ENCODE measurements at regions not wholly inside any gene's neighbourhood (a gene's known extent, or its start where the extent isn't known, plus 50 kb on each side); places are given as distances from the start of the nearest gene placed in this dataset.
A peak's percentile ranks its signal among the peaks of the same experiment; 100 is the strongest.

GRCh38 chr2:12451726-12452125 lies 265.0 kb upstream of the TRIB2 start:
- POLR2A ChIA-PET, result no interaction called here
- TF ChIP-seq POLR2AphosphoS5 (IDR thresholded peaks at IDR 0.05; ENCODE audit: insufficient read depth, low read depth, low read length), result no peak
- TF ChIP-seq JUN (IDR thresholded peaks at IDR 0.05; ENCODE audit: borderline replicate concordance, insufficient read depth, insufficient read length, low read depth), result no peak
- TF ChIP-seq FOS (IDR thresholded peaks at IDR 0.05; ENCODE audit: borderline replicate concordance, insufficient read depth, low read length), result no peak
- no peak for TF ChIP-seq MAX (IDR thresholded peaks at IDR 0.05; ENCODE audit: insufficient read depth, insufficient read length)
- TF ChIP-seq GATA2 (IDR thresholded peaks at IDR 0.05; ENCODE audit: insufficient read depth, insufficient read length, low read depth, low read length), result no peak
- TF ChIP-seq MYC (IDR thresholded peaks at IDR 0.05; ENCODE audit: low read depth, low read length), result no peak
- no peak for TF ChIP-seq CTCF (IDR thresholded peaks at IDR 0.05; ENCODE audit: extremely low read depth in 1 of 2, insufficient read depth in 1 of 2, low read depth in 1 of 2, low read length in 2 of 2)
- TF ChIP-seq EZH2 (IDR thresholded peaks at IDR 0.05; ENCODE audit: borderline replicate concordance, low read depth, low read length, severe bottlenecking), result no peak
- TF ChIP-seq POLR2A (IDR thresholded peaks at IDR 0.05; ENCODE audit: low read depth, low read length), result no peak

More at GRCh38 chr2:12451726-12452125, 265.0 kb upstream of the TRIB2 start:
- no peaks in the 10 kb centered on the region for H3K79me2 ChIP-seq (ENCODE audit: control insufficient read depth, insufficient read depth, low read length)
- no peaks in the 10 kb centered on the region for H3K9me1 ChIP-seq (replicated peaks; ENCODE audit: control insufficient read depth, extremely low read depth, insufficient read depth, low read length)
- no peaks in the 10 kb centered on the region for H3K9me3 ChIP-seq (replicated peaks; ENCODE audit: control insufficient read depth, insufficient read depth, low read length)
- intact Hi-C loops (cut with micrococcal nuclease), result no loop called here
- peaks cover 3% of the 10 kb centered on the region for H3K4me1 ChIP-seq (ENCODE audit: control insufficient read depth, extremely low read depth, insufficient read depth, low read length)
- no peaks in the 10 kb centered on the region for H3K36me3 ChIP-seq (ENCODE audit: control insufficient read depth in 2 of 2, extremely low read depth in 1 of 2, insufficient read depth in 2 of 2, low read length in 2 of 2)
- no TSS peak for BruUV-seq (replicated peaks)
- DNase-seq (ENCODE audit: low read depth, low spot score), result no peak
- no peaks in the 10 kb centered on the region for H3K27me3 ChIP-seq (ENCODE audit: control insufficient read depth in 2 of 2, insufficient read depth in 2 of 2, low read length in 2 of 2)
- FAIRE-seq, result peak; percentile 18
- no peaks in the 10 kb centered on the region for H4K20me1 ChIP-seq (replicated peaks; ENCODE audit: control insufficient read depth, extremely low read depth, insufficient read depth, low read length)
- H3K9ac ChIP-seq (replicated peaks; ENCODE audit: extremely low read depth, insufficient read depth, low read length), result no peak overlapping the region
- H2AFZ ChIP-seq (ENCODE audit: low read depth, low read length), result peak overlapping the region; percentile 68
- peak overlapping the region; percentile 48 for H3K4me2 ChIP-seq (ENCODE audit: insufficient read depth, low read length)
- dilution Hi-C loops (cut with MboI; ENCODE audit: extremely low pct_ligation_motif_present, low sequenced_read_pairs), result no loop called here
- CTCF ChIA-PET, result interaction anchor here (1.4 kb wide), 2 partner anchors 9 to 556 kb away, joined by 3 to 4 read pairs; no protein-coding TSS in a partner anchor
- H3K27ac ChIP-seq (ENCODE audit: insufficient read depth, low read depth, low read length), result no peak overlapping the region
- no peak overlapping the region for H3K4me3 ChIP-seq (replicated peaks in 1 of 3; ENCODE audit: insufficient read depth in 1 of 3, low read depth in 1 of 3, low read length in 3 of 3)

All from endothelial cell of umbilical vein (primary cell).